ENCODE measurements at regions not wholly inside any gene's neighbourhood (a gene's known extent, or its start where the extent isn't known, plus 50 kb on each side); places are given as distances from the start of the nearest gene placed in this dataset.

- intact Hi-C loops (cut with micrococcal nuclease; ENCODE audit: unreplicated experiment), result no loop called here
- no peak overlapping the region for H2AFZ ChIP-seq (ENCODE audit: low read length)
- no peaks in the 10 kb centered on the region for H3K9me2 ChIP-seq (ENCODE audit: insufficient read depth, low read length)
- no peak overlapping the region for H3K4me2 ChIP-seq (ENCODE audit: low read length)
- TF ChIP-seq, protein P1, sequence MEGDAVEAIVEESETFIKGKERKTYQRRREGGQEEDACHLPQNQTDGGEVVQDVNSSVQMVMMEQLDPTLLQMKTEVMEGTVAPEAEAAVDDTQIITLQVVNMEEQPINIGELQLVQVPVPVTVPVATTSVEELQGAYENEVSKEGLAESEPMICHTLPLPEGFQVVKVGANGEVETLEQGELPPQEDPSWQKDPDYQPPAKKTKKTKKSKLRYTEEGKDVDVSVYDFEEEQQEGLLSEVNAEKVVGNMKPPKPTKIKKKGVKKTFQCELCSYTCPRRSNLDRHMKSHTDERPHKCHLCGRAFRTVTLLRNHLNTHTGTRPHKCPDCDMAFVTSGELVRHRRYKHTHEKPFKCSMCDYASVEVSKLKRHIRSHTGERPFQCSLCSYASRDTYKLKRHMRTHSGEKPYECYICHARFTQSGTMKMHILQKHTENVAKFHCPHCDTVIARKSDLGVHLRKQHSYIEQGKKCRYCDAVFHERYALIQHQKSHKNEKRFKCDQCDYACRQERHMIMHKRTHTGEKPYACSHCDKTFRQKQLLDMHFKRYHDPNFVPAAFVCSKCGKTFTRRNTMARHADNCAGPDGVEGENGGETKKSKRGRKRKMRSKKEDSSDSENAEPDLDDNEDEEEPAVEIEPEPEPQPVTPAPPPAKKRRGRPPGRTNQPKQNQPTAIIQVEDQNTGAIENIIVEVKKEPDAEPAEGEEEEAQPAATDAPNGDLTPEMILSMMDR (conservative IDR thresholded peaks at IDR 0.05; ENCODE audit: low read length), result no peak
- TF ChIP-seq EZH2phosphoT487 (IDR thresholded peaks at IDR 0.05; ENCODE audit: borderline replicate concordance, low read depth, low read length), result no peak
- H4K20me1 ChIP-seq (ENCODE audit: insufficient read depth, low read length), result no peaks in the 10 kb centered on the region
- CTCF ChIA-PET (ENCODE audit: unreplicated experiment), result no interaction called here
- POLR2A ChIA-PET, result no interaction called here
- H3K79me2 ChIP-seq (ENCODE audit: insufficient read depth, low read depth, low read length), result no peaks in the 10 kb centered on the region
- BruUV-seq (replicated peaks), result no TSS peak
- no peak overlapping the region for H3K4me3 ChIP-seq (ENCODE audit: low read depth, low read length, poor library complexity, severe bottlenecking)
- H3K9me3 ChIP-seq (ENCODE audit: low read length), result no peaks in the 10 kb centered on the region
- H3K36me3 ChIP-seq (ENCODE audit: insufficient read depth, low read length), result no peaks in the 10 kb centered on the region
- H3K4me1 ChIP-seq (ENCODE audit: insufficient read depth, low read length, poor library complexity, severe bottlenecking), result no peaks in the 10 kb centered on the region
- no peak overlapping the region for H3K27ac ChIP-seq (ENCODE audit: low read depth, low read length, poor library complexity, severe bottlenecking)
- DNase-seq (ENCODE audit: low spot score), result no peak
Observed at GRCh38 chr11:45525393-45525792, 140.0 kb downstream of the CHST1 start.

GRCh38 chr11:45523760-45524159, 141.7 kb downstream of the CHST1 start:
- no peaks in the 10 kb centered on the region for H3K9me3 ChIP-seq (ENCODE audit: low read length)
- H3K79me2 ChIP-seq (ENCODE audit: insufficient read depth, low read depth, low read length), result no peaks in the 10 kb centered on the region
- intact Hi-C loops (cut with micrococcal nuclease; ENCODE audit: unreplicated experiment), result no loop called here
- no peaks in the 10 kb centered on the region for H4K20me1 ChIP-seq (ENCODE audit: insufficient read depth, low read length)
- no peaks in the 10 kb centered on the region for H3K36me3 ChIP-seq (ENCODE audit: insufficient read depth, low read length)
- no peak overlapping the region for H3K27ac ChIP-seq (ENCODE audit: low read depth, low read length, poor library complexity, severe bottlenecking)
- ChIA-PET CTCF (ENCODE audit: unreplicated experiment) (no interaction called here), POLR2A (no interaction called here)
- TF ChIP-seq, protein P1 (conservative IDR thresholded peaks at IDR 0.05; ENCODE audit: low read length), result no peak
- no peak for TF ChIP-seq EZH2phosphoT487 (IDR thresholded peaks at IDR 0.05; ENCODE audit: borderline replicate concordance, low read depth, low read length)
- H2AFZ ChIP-seq (ENCODE audit: low read length), result no peak overlapping the region
- no peaks in the 10 kb centered on the region for H3K4me1 ChIP-seq (ENCODE audit: insufficient read depth, low read length, poor library complexity, severe bottlenecking)
- no peaks in the 10 kb centered on the region for H3K9me2 ChIP-seq (ENCODE audit: insufficient read depth, low read length)
- H3K4me3 ChIP-seq (ENCODE audit: low read depth, low read length, poor library complexity, severe bottlenecking), result no peak overlapping the region
- H3K4me2 ChIP-seq (ENCODE audit: low read length), result no peak overlapping the region
- DNase-seq (ENCODE audit: low spot score), result no peak
- BruUV-seq (replicated peaks), result no TSS peak

- Histone ChIP-seq H3K9me2 (ENCODE audit: insufficient read depth, low read length) (no peaks in the 10 kb centered on the region), H3K79me2 (ENCODE audit: insufficient read depth, low read depth, low read length) (no peaks in the 10 kb centered on the region), H3K27ac (ENCODE audit: low read depth, low read length, poor library complexity, severe bottlenecking) (no peak overlapping the region), H4K20me1 (ENCODE audit: insufficient read depth, low read length) (no peaks in the 10 kb centered on the region), H3K4me1 (ENCODE audit: insufficient read depth, low read length, poor library complexity, severe bottlenecking) (no peaks in the 10 kb centered on the region), H3K9me3 (ENCODE audit: low read length) (no peaks in the 10 kb centered on the region), H2AFZ (ENCODE audit: low read length) (no peak overlapping the region), H3K4me3 (ENCODE audit: low read depth, low read length, poor library complexity, severe bottlenecking) (no peak overlapping the region), H3K4me2 (ENCODE audit: low read length) (no peak overlapping the region), H3K36me3 (ENCODE audit: insufficient read depth, low read length) (no peaks in the 10 kb centered on the region)
- DNase-seq (ENCODE audit: low spot score), result no peak
- CTCF ChIA-PET (ENCODE audit: unreplicated experiment), result no interaction called here
- POLR2A ChIA-PET, result interaction anchor here (0.6 kb wide), 2 partner anchors 62 to 164 kb away, joined by 3 to 4 read pairs; no protein-coding TSS in a partner anchor
- TF ChIP-seq EZH2phosphoT487 (IDR thresholded peaks at IDR 0.05; ENCODE audit: borderline replicate concordance, low read depth, low read length), result no peak
- TF ChIP-seq, protein P1 (conservative IDR thresholded peaks at IDR 0.05; ENCODE audit: low read length), result no peak
- intact Hi-C loops (cut with micrococcal nuclease; ENCODE audit: unreplicated experiment), result no loop called here
- no TSS peak for BruUV-seq (replicated peaks)
Observed at GRCh38 chr11:45518833-45519535, 146.4 kb downstream of the CHST1 start.
